ENCODE measurements at regions not wholly inside any gene's neighbourhood (a gene's known extent, or its start where the extent isn't known, plus 50 kb on each side); places are given as distances from the start of the nearest gene placed in this dataset.

- no peaks in the 10 kb centered on the region for H3K36me3 ChIP-seq
- intact Hi-C loops (cut with DNase I; ENCODE audit: low total_unique reads): no loop called here
- H3K9me3 ChIP-seq: no peaks in the 10 kb centered on the region
- H3K27ac ChIP-seq: no peak overlapping the region
- no peaks in the 10 kb centered on the region for H3K27me3 ChIP-seq
- WGBS, 2 donors (ENCODE audit: low coverage in 1 of 2): 79 to 86% methylated on average over 2 of the region's 2 CpGs
- no peak overlapping the region for H3K4me3 ChIP-seq
- TF ChIP-seq CTCF (IDR thresholded peaks at IDR 0.05) (no peak), POLR2A (IDR thresholded peaks at IDR 0.05) (no peak), POLR2AphosphoS5 (IDR thresholded peaks at IDR 0.05) (no peak), EP300 (IDR thresholded peaks at IDR 0.05; ENCODE audit: low read depth) (no peak)
- in situ Hi-C loops (cut with MboI; ENCODE audit: low pct_ligation_motif_present in 1 of 4, low pct_unique_long_range_greater_than_20kb in 1 of 4, low sequenced_read_pairs in 3 of 4): no loop called here
- H3K4me1 ChIP-seq: no peaks in the 10 kb centered on the region
- DNase-seq: no peak
These were observed 180.2 kb upstream of the ROBO1 start for GRCh38 chr3:79947957-79948356.

- 86 to 89% methylated on average over 1 of the region's 1 CpG for WGBS, 2 donors (ENCODE audit: low coverage in 1 of 2)
- Histone ChIP-seq H3K27me3 (no peaks in the 10 kb centered on the region), H3K4me1 (no peaks in the 10 kb centered on the region), H3K4me3 (no peak overlapping the region), H3K9me3 (no peaks in the 10 kb centered on the region), H3K36me3 (no peaks in the 10 kb centered on the region), H3K27ac (no peak overlapping the region)
- TF ChIP-seq CTCF (IDR thresholded peaks at IDR 0.05) (no peak), EP300 (IDR thresholded peaks at IDR 0.05; ENCODE audit: low read depth) (no peak), POLR2A (IDR thresholded peaks at IDR 0.05) (no peak)
- no peak for DNase-seq
- intact Hi-C loops (cut with DNase I; ENCODE audit: low total_unique reads): no loop called here
- in situ Hi-C loops (cut with MboI; ENCODE audit: low pct_ligation_motif_present in 1 of 4, low pct_unique_long_range_greater_than_20kb in 1 of 4, low sequenced_read_pairs in 3 of 4): no loop called here
These were observed 179.7 kb upstream of the ROBO1 start for GRCh38 chr3:79947469-79947868.

- WGBS, 2 donors (ENCODE audit: low coverage in 1 of 2): 38 to 75% methylated on average over 1 of the region's 1 CpG
- in situ Hi-C loops (cut with MboI; ENCODE audit: low pct_ligation_motif_present in 1 of 4, low pct_unique_long_range_greater_than_20kb in 1 of 4, low sequenced_read_pairs in 3 of 4) (no loop called here), intact Hi-C loops (cut with DNase I; ENCODE audit: low total_unique reads) (no loop called here)
- Histone ChIP-seq H3K4me3 (no peak overlapping the region), H3K4me1 (no peaks in the 10 kb centered on the region), H3K27ac (no peak overlapping the region), H3K9me3 (no peaks in the 10 kb centered on the region), H3K36me3 (no peaks in the 10 kb centered on the region), H3K27me3 (no peaks in the 10 kb centered on the region)
- TF ChIP-seq POLR2A (IDR thresholded peaks at IDR 0.05): no peak
- DNase-seq: no peak
These were observed 169.8 kb upstream of the ROBO1 start for GRCh38 chr3:79937567-79937966.

GRCh38 chr3:79930196-79930595 is 162.4 kb upstream of the ROBO1 start:
- Histone ChIP-seq H3K27ac (no peak overlapping the region), H3K27me3 (no peaks in the 10 kb centered on the region), H3K4me3 (no peak overlapping the region), H3K4me1 (no peaks in the 10 kb centered on the region), H3K36me3 (no peaks in the 10 kb centered on the region), H3K9me3 (no peaks in the 10 kb centered on the region)
- no peak for DNase-seq
- TF ChIP-seq CTCF (IDR thresholded peaks at IDR 0.05) (no peak), EP300 (IDR thresholded peaks at IDR 0.05; ENCODE audit: low read depth) (no peak), POLR2AphosphoS5 (IDR thresholded peaks at IDR 0.05) (no peak), POLR2A (IDR thresholded peaks at IDR 0.05) (no peak)
- 88 to 93% methylated on average over 5 to 8 of the region's 8 CpGs for WGBS, 2 donors (ENCODE audit: low coverage in 1 of 2)
- intact Hi-C loops (cut with DNase I; ENCODE audit: low total_unique reads): no loop called here
- in situ Hi-C loops (cut with MboI; ENCODE audit: low pct_ligation_motif_present in 1 of 4, low pct_unique_long_range_greater_than_20kb in 1 of 4, low sequenced_read_pairs in 3 of 4): no loop called here

GRCh38 chr3:79928687-79929408 is 161.1 kb upstream of the ROBO1 start:
- no peaks in the 10 kb centered on the region for H3K4me1 ChIP-seq
- intact Hi-C loops (cut with DNase I; ENCODE audit: low total_unique reads): no loop called here
- H3K36me3 ChIP-seq: no peaks in the 10 kb centered on the region
- H3K27ac ChIP-seq: no peak overlapping the region
- WGBS, 2 donors (ENCODE audit: low coverage in 1 of 2): 61 to 79% methylated on average over 2 to 4 of the region's 4 CpGs
- TF ChIP-seq EP300 (IDR thresholded peaks at IDR 0.05; ENCODE audit: low read depth) (no peak), CTCF (IDR thresholded peaks at IDR 0.05) (no peak), POLR2AphosphoS5 (IDR thresholded peaks at IDR 0.05) (no peak), POLR2A (IDR thresholded peaks at IDR 0.05) (no peak)
- no peaks in the 10 kb centered on the region for H3K27me3 ChIP-seq
- H3K9me3 ChIP-seq: no peaks in the 10 kb centered on the region
- in situ Hi-C loops (cut with MboI; ENCODE audit: low pct_ligation_motif_present in 1 of 4, low pct_unique_long_range_greater_than_20kb in 1 of 4, low sequenced_read_pairs in 3 of 4): no loop called here
- H3K4me3 ChIP-seq: no peak overlapping the region
- DNase-seq: no peak
